ENCODE measurements at regions not wholly inside any gene's neighbourhood (a gene's known extent, or its start where the extent isn't known, plus 50 kb on each side); places are given as distances from the start of the nearest gene placed in this dataset.

DNA sequence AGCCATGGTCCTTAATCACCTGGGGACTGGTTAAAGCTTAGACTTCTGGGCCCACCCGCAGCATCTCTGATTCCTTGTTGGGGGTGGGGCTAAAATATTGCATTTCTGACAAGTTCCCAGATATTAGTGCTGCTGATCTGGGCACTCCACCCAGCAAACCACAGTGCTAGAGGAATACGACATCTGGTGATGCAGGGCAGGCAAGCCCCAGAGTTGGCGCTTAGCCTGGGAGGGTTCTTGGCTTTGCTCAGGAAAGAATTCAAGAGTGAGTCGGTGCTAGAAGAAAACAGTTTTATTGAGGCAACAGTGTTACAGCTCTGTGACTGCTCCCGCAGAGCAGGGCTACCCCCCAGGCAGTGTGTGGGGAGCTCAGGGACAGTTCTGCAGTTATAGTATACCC, 210.7 kb downstream of the TFAP2C start:
- H3K9me3 Mint-ChIP-seq: no peaks in the 10 kb centered on the region
- no CpG with 5 or more reads among the region's 5 CpGs for whole genome bisulfite sequencing (ENCODE audit: extremely low coverage, insufficient read length, low lambda C conversion rate)
- H3K4me1 Mint-ChIP-seq: peaks cover 9 to 23% of the 10 kb centered on the region in 2 experiments
- peaks cover 32% of the 10 kb centered on the region for H3K27me3 Mint-ChIP-seq (ENCODE audit: low read depth)
- no peak overlapping the region for H3K18ac ChIP-seq (ENCODE audit: insufficient read length, low read depth, low read length)
- no peak overlapping the region for H2BK5ac ChIP-seq (ENCODE audit: insufficient read length, low read length)
- H3K14ac ChIP-seq (ENCODE audit: insufficient read depth, low read length): no peak overlapping the region
- H2BK15ac ChIP-seq (ENCODE audit: low read depth, low read length): no peak overlapping the region
- no peak overlapping the region for H3K9ac ChIP-seq (ENCODE audit: extremely low read depth, insufficient read length, low read length)
- no peak overlapping the region for H4K91ac ChIP-seq (ENCODE audit: insufficient read length, low read depth, low read length)
- no peaks in the 10 kb centered on the region for H3K9me3 ChIP-seq (ENCODE audit: control insufficient read depth, low read depth, low read length)
- no peaks in the 10 kb centered on the region for H4K20me1 ChIP-seq (ENCODE audit: control insufficient read depth, insufficient read depth, insufficient read length)
- no peak overlapping the region for H2BK120ac ChIP-seq (ENCODE audit: low read depth, low read length, poor library complexity, severe bottlenecking)
- no peak overlapping the region for H3K56ac ChIP-seq (ENCODE audit: insufficient read length, low read depth, low read length)
- H2AFZ ChIP-seq (ENCODE audit: low read length): no peak overlapping the region
- H2BK20ac ChIP-seq (ENCODE audit: low read depth, low read length, poor library complexity, severe bottlenecking): no peak overlapping the region
- H2BK12ac ChIP-seq (ENCODE audit: insufficient read length, low read depth, low read length): no peak overlapping the region
- no peak for DNase-seq
- H3K23me2 ChIP-seq (ENCODE audit: insufficient read length, low read depth, low read length, poor library complexity, severe bottlenecking): no peaks in the 10 kb centered on the region
- H3K79me1 ChIP-seq (ENCODE audit: insufficient read depth, low read depth, low read length, poor library complexity, severe bottlenecking): no peaks in the 10 kb centered on the region
- no peak overlapping the region for H4K8ac ChIP-seq (replicated peaks; ENCODE audit: insufficient read length, low read depth, low read length)
- no peaks in the 10 kb centered on the region for H3K79me2 ChIP-seq (ENCODE audit: insufficient read depth, low read length)
- no peak overlapping the region for H3K23ac ChIP-seq (ENCODE audit: insufficient read length, low read depth, low read length)
- no peak overlapping the region for H3K27ac ChIP-seq (ENCODE audit: insufficient read length, low read depth, low read length)
- no peak overlapping the region for H3K4me3 Mint-ChIP-seq
- TF ChIP-seq CTCF (conservative IDR thresholded peaks at IDR 0.05): no peak
- H3K27ac Mint-ChIP-seq: no peak overlapping the region
- no peak overlapping the region for H2AK5ac ChIP-seq (ENCODE audit: insufficient read length, low read length)
- no peak overlapping the region for H3K4ac ChIP-seq (ENCODE audit: low read depth, low read length)
- no peak overlapping the region for H3K4me2 ChIP-seq (ENCODE audit: insufficient read depth, insufficient read length, low read length)
- H3K27me3 ChIP-seq (ENCODE audit: insufficient read depth, low read length): no peaks in the 10 kb centered on the region
- H3T11ph ChIP-seq (ENCODE audit: low read length): no peak overlapping the region
- no peak overlapping the region for H4K5ac ChIP-seq (ENCODE audit: insufficient read length, low read depth, low read length)
- H3K36me3 Mint-ChIP-seq (ENCODE audit: insufficient read depth in 1 of 3, low read depth in 3 of 3): no peaks in the 10 kb centered on the region
- H3K4me1 ChIP-seq (ENCODE audit: insufficient read depth, low read length): no peaks in the 10 kb centered on the region
